Fibroblast of the aortic adventitia (primary cell): ENCODE measurements at regions not wholly inside any gene's neighbourhood (a gene's known extent, or its start where the extent isn't known, plus 50 kb on each side); places are given as distances from the start of the nearest gene placed in this dataset.
A peak's percentile ranks its signal among the peaks of the same experiment; 100 is the strongest.
"Not testable (repeated sequence)": the region's sequence is repeated elsewhere in the genome, so short reads cannot be mapped to it uniquely, and the experiment has no call there.

Source experiments
- DNase-seq: peaks from one replicate; pipeline ENCODE4 v3.0.0-alpha.2; 2010; ENCODE audit warnings: low read depth
- H3K4me3 ChIP-seq: 2 replicates; pipeline ENCODE4 v1.5.1; 2011; ENCODE audit warnings: low read depth, mild to moderate bottlenecking, control low read depth, low read length, moderate library complexity
- TF ChIP-seq, protein P1 (sequence below): IDR thresholded peaks from 2 replicates; pipeline ENCODE4 v1.5.1; 2011; ENCODE audit warnings: mild to moderate bottlenecking, low read length, control low read depth, inconsistent platforms; ENCODE audit not compliant: insufficient read depth

DNA sequence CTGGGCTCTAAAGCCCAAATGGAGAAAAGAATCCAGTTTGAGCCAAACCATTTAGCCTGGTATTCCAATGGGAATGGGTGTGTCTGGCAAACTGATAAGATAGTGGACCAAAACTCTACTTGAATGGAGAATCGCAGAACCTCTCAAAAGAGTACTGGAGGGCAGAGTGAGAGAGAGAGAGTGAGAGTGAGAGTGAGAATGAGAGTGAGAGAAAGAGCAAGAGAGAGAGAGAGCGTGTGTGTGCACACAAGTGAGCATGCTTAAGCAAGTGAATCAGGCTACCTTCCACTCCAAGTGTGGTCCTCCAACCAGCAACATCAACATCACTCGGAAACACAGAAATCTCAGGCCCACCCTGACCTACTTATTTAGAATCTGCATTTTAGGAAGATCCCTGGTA, 58.8 kb downstream of the UQCRFS1 start:
- H3K4me3 ChIP-seq = no peak overlapping the region
- DNase-seq = peak; percentile 7
- TF ChIP-seq, protein P1, sequence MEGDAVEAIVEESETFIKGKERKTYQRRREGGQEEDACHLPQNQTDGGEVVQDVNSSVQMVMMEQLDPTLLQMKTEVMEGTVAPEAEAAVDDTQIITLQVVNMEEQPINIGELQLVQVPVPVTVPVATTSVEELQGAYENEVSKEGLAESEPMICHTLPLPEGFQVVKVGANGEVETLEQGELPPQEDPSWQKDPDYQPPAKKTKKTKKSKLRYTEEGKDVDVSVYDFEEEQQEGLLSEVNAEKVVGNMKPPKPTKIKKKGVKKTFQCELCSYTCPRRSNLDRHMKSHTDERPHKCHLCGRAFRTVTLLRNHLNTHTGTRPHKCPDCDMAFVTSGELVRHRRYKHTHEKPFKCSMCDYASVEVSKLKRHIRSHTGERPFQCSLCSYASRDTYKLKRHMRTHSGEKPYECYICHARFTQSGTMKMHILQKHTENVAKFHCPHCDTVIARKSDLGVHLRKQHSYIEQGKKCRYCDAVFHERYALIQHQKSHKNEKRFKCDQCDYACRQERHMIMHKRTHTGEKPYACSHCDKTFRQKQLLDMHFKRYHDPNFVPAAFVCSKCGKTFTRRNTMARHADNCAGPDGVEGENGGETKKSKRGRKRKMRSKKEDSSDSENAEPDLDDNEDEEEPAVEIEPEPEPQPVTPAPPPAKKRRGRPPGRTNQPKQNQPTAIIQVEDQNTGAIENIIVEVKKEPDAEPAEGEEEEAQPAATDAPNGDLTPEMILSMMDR = no peak

DNA sequence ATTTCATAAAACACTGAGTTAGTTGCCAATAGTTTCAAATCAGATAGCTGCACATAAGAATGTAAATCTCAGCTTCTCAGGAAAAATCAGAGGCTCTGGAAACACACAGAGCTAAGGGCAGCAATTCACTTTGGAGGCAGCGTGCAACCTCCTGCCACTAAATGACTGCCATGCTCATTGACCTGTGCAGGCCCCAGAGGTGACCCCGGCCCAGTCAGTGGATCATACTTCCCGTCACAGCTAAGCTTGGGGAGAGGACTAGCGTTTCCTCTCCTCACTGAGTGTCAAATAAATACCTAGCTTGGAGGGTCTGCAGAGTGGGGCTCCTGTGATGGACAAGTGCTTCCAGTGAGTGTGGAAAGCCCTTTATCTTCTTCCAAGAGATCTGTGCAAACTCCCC, 67.2 kb downstream of the UQCRFS1 start:
- TF ChIP-seq, protein P1 = no peak
- no peak overlapping the region for H3K4me3 ChIP-seq
- DNase-seq = no peak

DNA sequence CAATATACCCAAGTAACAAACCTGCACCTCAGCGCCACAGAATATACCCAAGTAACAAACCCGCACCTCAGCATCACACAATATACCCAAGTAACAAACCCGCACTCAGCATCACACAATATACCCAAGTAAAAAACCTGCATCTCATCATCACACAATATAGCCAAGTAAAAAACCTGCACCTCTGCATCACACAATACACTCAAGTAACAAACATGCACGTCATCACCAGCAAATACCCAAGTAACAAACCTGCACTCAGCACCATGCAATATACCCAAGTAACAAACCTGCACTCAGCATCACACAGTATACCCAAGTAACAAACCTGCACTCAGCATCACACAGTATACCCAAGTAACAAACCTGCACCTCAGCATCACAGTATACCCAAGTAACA, 69.8 kb downstream of the UQCRFS1 start:
- TF ChIP-seq, protein P1 = no peak
- no peak for DNase-seq
- H3K4me3 ChIP-seq = no peak overlapping the region

DNA sequence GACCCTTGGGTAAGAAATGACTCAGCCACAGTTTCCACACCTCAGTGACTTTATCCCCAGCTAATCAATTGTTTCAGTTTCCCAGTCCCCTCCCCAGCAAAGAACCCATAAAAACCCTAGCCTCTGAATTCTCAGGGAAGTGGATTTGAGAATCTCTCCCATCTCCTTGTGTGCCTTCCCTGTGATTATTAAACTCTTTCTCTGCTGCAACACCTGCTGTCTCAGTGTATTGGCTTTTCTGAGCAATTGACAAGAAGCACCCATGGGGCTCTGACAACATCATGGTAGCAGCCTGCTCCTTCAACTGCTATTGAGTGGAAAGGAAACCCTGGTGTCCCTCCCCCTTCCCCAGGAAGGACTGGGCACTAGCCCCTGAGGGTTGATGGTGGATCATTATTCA, 73.7 kb downstream of the UQCRFS1 start:
- DNase-seq = no peak
- TF ChIP-seq, protein P1 = no peak
- H3K4me3 ChIP-seq = no peak overlapping the region

DNA sequence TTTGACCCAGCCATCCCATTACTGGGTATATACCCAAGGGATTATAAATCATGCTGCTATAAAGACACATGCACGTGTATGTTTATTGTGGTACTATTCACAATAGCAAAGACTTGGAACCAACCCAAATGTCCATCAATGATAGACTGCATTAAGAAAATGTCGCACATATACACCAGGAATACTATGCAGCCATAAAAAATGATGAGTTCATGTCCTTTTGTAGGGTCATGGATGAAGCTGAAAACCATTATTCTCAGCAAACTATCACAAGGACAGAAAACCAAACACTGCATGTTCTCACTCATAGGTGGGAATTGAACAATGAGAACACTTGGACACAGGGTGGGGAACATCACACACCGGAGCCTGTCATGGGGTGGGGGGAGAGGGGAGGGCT, 74.7 kb downstream of the UQCRFS1 start:
- not testable (repeated sequence) for DNase-seq, H3K4me3 ChIP-seq

DNA sequence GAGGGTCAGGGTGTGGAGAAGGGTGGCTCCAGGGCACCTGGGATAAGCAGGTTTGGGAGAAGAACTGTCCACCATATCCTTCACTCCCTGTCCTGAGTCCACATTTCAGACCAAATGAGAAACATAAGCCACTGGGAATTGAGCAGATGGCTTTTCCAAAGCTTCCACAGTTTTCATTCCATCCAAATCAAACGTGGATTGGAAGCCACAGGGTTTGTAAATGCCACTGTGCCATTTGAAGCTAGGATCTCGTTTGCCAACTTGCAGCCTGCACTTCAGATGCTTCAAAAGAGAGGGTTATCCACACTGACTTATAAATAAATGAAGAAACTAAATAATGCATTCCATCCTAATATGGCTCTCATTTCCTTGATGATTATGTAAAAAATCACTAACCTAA, 81.5 kb downstream of the UQCRFS1 start:
- TF ChIP-seq, protein P1 = no peak
- DNase-seq = no peak
- no peak overlapping the region for H3K4me3 ChIP-seq

DNA sequence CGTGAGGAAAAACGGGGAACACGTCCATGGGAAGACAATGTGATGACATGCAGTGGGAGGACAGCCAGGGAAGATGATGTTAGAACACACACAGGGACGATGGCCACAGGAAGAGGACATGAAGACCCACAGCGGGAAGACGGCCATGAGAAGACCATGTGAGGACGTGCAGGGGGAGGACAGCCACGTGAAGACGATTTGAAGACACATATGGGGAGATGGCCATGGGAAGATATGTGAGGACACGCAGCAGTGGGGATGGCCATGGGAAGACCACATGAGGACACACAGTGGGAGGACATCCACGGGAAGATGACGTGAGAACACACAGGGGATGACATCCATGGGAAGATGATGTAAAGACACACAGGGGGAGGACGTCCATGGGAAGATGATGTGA, 83.8 kb downstream of the UQCRFS1 start:
- TF ChIP-seq, protein P1 = no peak
- no peak for DNase-seq
- no peak overlapping the region for H3K4me3 ChIP-seq

DNA sequence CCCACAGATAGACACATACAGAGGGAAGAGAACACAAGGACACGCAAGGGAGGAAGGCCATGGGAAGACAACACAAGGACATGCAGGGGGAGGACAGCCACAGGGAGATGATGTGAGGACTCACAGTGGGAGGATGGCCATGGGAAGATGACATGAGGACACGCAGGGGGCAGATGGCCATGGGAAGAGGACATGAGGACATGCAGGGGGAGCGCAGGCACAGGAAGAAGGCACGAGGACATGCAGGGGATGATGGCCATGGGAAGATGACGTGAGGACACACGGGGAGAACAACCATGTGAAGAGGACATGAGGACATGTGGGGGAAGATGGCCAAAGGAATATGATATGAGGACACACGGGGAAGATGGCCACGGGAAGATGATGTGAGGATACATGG, 84.7 kb downstream of the UQCRFS1 start:
- no peak for DNase-seq
- H3K4me3 ChIP-seq = no peak overlapping the region
- TF ChIP-seq, protein P1 = no peak
